Progenitor cell of endocrine pancreas (in vitro differentiated cells): ENCODE measurements at regions not wholly inside any gene's neighbourhood (a gene's known extent, or its start where the extent isn't known, plus 50 kb on each side); places are given as distances from the start of the nearest gene placed in this dataset.

Source experiments
- DNase-seq: peaks from one replicate; pipeline ENCODE4 v3.0.0; 2021; ENCODE audit warnings: low spot score; ENCODE audit not compliant: unreplicated experiment
- H3K27ac Mint-ChIP-seq: 2 replicates; pipeline ENCODE4 v1.8.0; 2021; ENCODE audit warnings: mild to moderate bottlenecking, moderate library complexity, mixed read lengths
- H3K27me3 Mint-ChIP-seq: 2 replicates; pipeline ENCODE4 v1.8.0; 2021; ENCODE audit warnings: mixed read lengths
- H3K36me3 Mint-ChIP-seq: 2 replicates; pipeline ENCODE4 v1.8.0; 2022; ENCODE audit warnings: mixed read lengths; ENCODE audit not compliant: insufficient read depth
- H3K4me1 Mint-ChIP-seq: 2 replicates; pipeline ENCODE4 v1.8.0; 2021; ENCODE audit warnings: low read depth, mixed read lengths
- H3K4me3 Mint-ChIP-seq: 2 replicates; pipeline ENCODE4 v1.8.0; 2021; ENCODE audit warnings: low read depth, mild to moderate bottlenecking, moderate library complexity, mixed read lengths
- H3K9me3 Mint-ChIP-seq: 2 replicates; pipeline ENCODE4 v1.8.0; 2021; ENCODE audit warnings: low read depth, mixed read lengths
- CTCF ChIP-seq: fragments of 200-600 bp; sonication (generic); IDR thresholded peaks from one replicate; pipeline ENCODE4 v1.5.0; 2021; ENCODE audit warnings: antibody characterized with exemption, mild to moderate bottlenecking; ENCODE audit not compliant: unreplicated experiment

GRCh38 chr9:73539881-73540390, 388.3 kb downstream of the ANXA1 start:
- H3K36me3 Mint-ChIP-seq, result no peaks in the 10 kb centered on the region
- no peak overlapping the region for H3K4me3 Mint-ChIP-seq
- no peaks in the 10 kb centered on the region for H3K9me3 Mint-ChIP-seq
- no peaks in the 10 kb centered on the region for H3K27me3 Mint-ChIP-seq
- TF ChIP-seq CTCF, result no peak
- H3K27ac Mint-ChIP-seq, result no peak overlapping the region
- no peak for DNase-seq
- H3K4me1 Mint-ChIP-seq, result no peaks in the 10 kb centered on the region

GRCh38 chr9:73541923-73542322, 390.3 kb downstream of the ANXA1 start:
- no peak overlapping the region for H3K27ac Mint-ChIP-seq
- no peaks in the 10 kb centered on the region for H3K9me3 Mint-ChIP-seq
- no peaks in the 10 kb centered on the region for H3K36me3 Mint-ChIP-seq
- no peak for TF ChIP-seq CTCF
- no peak for DNase-seq
- H3K4me3 Mint-ChIP-seq, result no peak overlapping the region
- H3K4me1 Mint-ChIP-seq, result no peaks in the 10 kb centered on the region
- H3K27me3 Mint-ChIP-seq, result no peaks in the 10 kb centered on the region

- Mint-ChIP-seq H3K9me3 (no peaks in the 10 kb centered on the region), H3K4me1 (no peaks in the 10 kb centered on the region)
Observed at GRCh38 chr9:73543727-73544126, 392.1 kb downstream of the ANXA1 start.

GRCh38 chr9:73548201-73548600, 396.5 kb downstream of the ANXA1 start:
- H3K4me3 Mint-ChIP-seq, result no peak overlapping the region
- no peaks in the 10 kb centered on the region for H3K36me3 Mint-ChIP-seq
- no peak overlapping the region for H3K27ac Mint-ChIP-seq
- no peaks in the 10 kb centered on the region for H3K4me1 Mint-ChIP-seq
- H3K9me3 Mint-ChIP-seq, result no peaks in the 10 kb centered on the region
- no peak for DNase-seq
- TF ChIP-seq CTCF, result no peak
- no peaks in the 10 kb centered on the region for H3K27me3 Mint-ChIP-seq

More at GRCh38 chr9:73543727-73544126, 392.1 kb downstream of the ANXA1 start:
- no peaks in the 10 kb centered on the region for H3K36me3 Mint-ChIP-seq
- no peak overlapping the region for H3K27ac Mint-ChIP-seq
- no peak overlapping the region for H3K4me3 Mint-ChIP-seq
- no peak for TF ChIP-seq CTCF
- H3K27me3 Mint-ChIP-seq, result no peaks in the 10 kb centered on the region
- no peak for DNase-seq

- Mint-ChIP-seq H3K36me3 (no peaks in the 10 kb centered on the region), H3K9me3 (no peaks in the 10 kb centered on the region), H3K4me1 (no peaks in the 10 kb centered on the region), H3K27me3 (no peaks in the 10 kb centered on the region), H3K4me3 (no peak overlapping the region), H3K27ac (no peak overlapping the region)
- no peak for DNase-seq
- TF ChIP-seq CTCF, result no peak
Observed at GRCh38 chr9:73549991-73550390, 398.3 kb downstream of the ANXA1 start.
